ENCODE measurements at regions not wholly inside any gene's neighbourhood (a gene's known extent, or its start where the extent isn't known, plus 50 kb on each side); places are given as distances from the start of the nearest gene placed in this dataset.
A peak's percentile ranks its signal among the peaks of the same experiment; 100 is the strongest.

DNA sequence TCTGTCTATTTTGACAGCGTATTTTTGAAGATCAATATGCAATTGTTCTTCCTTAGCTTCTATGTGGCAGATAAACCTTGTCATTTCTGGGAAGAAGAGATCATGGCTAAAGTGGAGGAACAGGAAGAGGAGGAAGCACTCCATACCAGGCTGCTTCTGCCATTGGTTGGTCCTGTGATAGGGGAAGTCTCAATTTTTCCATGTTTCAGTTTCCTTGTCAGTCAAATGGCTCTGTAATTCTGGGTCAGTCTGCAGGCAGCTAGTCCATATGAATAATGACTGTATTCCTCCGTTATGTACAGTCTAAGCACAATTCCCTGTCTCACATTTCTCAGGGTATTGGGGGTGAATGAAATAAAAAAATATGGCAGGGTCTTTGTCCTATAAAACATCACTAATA, 277.6 kb upstream of the CXCR4 start:
- no peak for DNase-seq

DNA sequence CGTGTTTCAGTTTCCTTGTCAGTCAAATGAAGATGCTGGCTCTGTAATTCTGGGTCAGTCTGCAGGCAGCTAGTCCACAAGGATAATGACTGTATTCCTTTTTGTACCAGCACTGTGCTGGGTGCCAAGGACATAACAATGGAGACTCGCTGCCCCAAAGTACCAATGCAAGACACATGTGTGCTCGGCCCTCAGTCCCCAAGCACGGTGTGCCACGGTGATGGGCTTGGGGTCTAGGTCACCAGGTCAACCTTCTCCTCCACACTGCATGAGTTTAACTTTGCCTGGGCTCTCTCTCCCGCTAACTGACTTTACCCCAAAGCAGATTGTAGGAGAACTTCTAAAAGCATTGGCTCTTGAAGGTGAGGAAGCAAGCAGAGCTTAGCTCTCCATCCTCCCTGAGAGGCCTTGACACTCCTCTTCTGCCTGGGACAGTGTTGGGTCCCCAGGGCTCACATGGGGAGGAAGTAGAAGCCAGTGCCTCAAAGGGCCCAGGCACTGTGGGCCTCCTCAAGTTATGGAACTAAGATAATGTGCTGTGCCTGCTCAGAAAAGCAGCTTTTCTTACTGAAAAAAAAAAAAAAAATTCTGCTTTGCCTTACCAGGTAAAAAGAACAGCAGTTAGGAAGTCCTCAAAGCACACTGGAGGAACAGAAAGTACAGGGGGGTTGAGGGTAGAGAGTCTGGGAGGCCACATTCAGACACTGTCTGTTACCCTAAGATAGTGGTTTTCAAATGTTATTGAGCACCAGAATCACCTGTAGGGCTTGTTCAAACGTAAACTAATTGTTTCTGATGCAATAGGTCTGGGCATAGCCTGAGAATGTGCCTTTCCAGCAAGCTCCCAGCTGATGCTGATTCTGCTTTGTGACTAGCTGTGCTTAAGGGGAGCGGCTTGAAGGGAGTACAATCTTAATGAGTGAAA, 276.4 kb upstream of the CXCR4 start:
- no peak for DNase-seq

DNA sequence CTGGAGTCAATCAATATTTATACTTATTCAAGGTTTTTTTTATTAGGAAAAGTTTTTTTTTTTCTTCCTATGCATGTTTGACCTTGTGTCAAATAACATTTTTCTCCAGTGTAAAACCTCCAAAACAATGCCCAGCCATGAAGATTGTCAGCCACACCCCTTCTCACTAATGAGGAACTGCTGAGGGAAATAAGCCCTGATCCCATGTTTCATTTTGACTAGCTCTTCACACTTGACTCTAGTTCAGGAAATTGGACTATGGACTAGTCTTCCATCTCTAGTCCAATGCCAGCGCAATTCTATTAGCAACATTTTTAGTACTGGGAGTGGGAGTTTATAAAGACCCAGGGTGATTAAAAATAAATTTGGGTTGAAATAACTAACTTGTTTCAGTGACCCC, 275.6 kb upstream of the CXCR4 start:
- DNase-seq = no peak

DNA sequence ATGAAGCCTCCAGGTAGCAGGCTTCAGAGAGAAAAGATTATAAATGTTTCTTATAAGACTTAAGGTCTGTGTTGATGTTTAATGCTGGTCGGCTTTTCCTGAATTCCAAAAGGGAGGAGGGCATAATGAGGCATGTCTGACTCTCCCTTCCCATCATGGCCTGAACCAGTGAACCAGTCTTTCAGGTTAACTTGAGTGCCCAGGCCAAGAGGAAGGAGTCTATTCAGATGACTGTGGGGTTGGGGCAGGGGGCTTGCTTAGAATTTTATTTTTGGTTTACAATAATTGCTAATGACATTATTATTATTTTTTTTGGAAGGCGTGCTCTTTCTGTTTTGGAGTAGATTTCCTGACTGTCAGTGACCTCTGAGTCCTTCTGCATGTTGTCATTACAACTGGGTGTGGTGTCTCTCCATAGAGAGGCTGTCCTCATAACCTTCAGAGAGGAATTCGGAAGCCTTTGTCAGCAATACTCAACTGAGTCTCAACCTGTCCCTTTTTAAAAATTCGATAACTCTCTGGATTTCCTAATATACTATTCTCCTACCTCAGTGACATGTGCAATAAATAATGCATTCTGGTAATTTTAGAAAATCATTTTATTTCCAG, 275.1 kb upstream of the CXCR4 start:
- no peak for DNase-seq

DNA sequence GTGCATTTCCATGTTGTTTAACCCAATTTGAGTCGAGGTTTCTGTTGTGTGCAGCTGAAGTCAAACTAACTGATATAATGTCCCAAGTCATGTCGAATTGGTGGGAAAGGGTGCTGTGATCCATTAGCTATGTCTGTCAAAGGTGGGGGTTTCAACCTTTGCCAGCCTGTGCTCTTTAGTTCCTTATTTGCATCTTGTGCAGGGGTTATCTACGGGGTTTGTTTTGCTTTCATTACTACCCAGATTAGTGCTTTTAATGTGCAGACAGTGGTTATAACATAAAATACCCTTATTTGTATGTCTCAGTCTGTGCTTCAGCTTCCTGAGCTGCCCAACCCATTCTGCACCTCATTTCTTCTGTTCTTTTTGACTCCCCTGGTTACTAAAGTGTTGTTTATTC, 271.9 kb upstream of the CXCR4 start:
- DNase-seq = no peak

DNA sequence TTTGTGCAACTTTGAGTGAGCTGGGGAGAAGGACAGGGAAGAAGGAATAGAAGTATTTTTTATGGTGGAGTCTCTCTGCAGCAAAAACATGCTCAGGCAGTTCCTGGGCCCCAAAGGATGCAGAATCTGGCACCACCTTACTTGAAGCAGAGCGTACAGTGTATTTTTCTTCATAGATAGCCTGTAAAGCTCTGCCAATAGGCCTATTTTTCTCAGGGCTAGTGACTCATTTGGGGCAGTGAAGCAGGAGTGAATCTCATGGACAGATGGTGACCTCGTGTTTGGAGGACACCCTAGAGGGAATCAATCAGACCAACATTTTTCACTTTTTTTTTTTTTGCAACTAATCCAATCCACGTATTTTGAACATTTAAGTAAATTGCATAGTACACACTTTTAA, 268.1 kb upstream of the CXCR4 start:
- no peak for DNase-seq

DNA sequence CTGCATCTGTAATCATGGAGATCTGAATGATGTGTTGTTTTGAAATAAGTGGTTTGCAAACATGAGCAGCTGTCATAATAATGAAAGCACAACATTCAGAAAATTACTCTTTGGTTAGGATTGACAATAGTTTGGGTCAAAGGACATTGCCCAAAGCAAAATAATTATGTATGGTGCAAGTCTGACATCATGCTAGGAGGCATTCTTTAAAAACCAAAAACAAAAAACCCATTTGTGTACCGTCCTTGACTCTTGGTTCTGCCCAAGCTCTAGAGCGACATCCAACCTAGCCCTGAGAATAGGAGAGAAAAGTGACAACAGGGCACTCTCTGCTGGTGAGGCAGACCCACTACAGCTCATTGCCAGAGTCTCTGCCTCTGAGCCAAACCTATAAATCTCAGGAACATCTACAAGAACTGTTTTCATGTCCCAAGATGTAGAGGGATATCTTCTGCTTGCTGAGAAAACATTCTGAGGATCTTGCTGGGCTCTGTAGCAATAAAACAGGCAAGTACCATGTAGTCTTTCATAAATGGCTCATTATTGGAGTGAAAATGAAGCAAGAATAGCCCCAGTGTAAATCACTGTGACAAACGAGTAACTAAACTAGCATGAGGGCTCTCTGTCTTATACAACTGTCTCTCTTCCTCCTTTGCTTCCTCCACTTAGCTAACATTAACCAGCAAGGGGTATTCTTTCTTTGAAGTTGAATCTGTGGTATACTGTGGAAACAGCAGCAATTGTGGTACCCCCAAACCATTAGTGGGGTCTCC, 266.8 kb upstream of the CXCR4 start:
- DNase-seq = peak; percentile 77

DNA sequence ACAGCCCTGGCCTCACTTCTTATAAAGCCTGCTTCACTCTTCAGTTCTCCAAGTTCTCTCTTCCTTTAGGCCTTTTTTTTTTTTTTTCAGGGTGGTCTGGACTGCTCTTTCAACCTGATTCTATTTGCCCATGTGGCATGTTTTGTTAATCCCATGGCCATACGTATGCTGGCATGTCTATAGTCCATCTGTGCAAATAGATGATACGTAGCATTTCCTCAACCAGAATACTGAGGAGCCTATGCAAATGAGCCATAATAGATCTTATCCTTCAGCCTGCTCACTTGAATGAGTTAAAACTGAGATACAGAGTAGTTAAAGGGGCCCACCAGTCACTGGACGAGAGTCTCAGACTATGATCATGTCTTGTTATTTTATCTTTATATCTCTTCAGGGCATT, 265.2 kb upstream of the CXCR4 start:
- DNase-seq = no peak

DNA sequence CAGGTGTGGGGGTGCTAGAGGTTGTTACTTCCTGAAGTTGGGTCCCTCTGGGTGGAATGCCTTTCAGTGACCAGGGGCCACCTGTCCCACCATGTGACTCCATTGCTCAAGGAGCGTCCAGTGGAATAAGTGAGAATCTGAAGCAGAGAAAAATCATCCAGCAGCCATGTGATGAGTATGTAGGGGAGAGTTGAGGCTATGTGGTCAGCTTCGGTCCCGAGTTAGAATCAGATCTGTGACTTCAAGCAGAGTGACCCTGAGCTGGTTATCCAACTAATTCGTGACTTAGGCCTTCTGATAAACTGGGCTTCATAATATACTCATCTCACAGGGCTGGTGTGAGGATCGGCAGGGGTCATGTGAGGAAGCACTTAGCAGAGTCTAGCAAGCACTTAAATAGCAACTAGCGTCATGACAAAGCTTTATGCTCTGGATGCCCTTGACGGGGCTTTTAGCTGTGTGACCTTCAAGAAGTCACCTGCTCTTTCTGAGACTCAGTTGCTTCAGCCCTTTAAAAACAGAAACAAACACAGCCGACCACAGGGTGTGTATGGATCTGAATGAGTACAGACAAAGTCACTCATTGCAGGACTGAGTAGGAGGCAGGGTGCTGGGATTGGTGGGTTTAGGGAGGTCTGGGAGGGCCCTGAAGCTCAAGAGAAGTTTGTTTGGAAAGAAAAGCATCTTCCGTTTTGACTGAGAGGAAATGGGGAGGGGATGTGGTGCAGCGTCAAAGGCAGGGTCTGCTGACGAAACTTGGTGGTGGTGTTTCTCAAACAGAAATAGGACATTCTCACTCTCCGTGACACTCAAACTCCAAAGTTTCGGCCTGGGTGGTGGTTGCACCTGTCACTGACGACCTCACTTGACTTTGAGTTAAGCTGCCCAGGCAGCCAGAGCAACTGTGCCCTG, 264.0 kb upstream of the CXCR4 start:
- peak; percentile 80 for DNase-seq

DNA sequence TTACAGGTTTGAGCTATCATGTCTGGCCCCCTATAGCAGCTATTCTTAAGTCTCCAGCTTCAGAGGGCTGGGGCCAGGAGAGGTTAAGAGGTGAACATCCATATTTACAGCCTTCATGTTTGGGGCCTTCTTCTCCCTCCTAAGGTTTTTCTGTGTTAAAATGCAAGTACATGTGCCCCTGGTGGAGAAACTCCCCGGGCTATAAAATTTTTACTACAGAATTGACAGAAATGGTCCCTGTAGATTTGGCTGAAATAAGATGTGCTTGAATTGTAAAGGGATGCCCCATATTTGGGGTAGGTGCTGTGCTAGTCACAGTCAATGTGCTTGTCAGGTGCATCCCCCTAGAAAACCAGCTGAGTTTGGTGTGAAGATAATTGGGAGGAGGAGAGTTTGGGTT, 263.3 kb upstream of the CXCR4 start:
- DNase-seq = no peak

DNA sequence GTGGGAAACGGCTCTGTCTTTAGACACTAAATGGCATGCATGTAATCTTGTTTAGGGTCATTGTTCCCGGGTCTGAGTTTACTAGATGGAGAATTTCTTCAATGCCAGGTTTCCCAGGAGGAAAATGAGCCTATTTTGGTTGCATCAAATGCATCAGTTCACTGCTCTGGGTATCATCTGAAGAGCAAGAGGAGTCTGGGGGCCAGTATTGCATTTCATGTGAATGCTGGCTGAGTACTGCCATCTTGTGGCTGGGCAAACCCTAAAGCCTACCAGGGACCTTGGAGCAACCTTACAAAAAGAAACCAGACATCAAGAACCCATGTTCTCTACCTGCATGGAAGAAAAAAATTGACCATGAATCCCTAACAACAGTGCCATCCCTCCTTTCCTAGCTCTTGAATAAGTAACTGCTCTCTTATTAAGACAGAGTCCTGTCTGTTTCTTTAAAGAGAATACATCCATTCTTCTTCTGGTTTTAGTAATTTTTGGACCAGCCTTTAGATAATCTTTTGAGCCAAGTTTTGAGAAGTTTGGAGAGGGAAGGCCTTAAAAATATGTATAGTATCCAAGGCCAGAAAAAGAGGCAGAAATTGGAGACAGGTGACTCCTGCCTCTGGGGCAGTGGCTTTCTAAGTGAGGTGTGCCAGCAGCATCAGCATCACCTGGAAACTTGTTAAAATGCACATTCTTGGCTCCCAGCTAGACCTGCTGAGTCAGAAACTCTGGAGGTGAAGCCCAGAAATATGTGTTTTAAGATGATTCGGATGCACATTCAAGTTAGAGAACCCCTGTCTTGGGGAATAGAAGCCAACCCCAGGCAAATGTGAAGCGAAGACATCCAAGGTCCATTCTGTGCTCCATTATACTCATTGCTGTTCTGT, 261.0 kb upstream of the CXCR4 start:
- peak; percentile 81 for DNase-seq

DNA sequence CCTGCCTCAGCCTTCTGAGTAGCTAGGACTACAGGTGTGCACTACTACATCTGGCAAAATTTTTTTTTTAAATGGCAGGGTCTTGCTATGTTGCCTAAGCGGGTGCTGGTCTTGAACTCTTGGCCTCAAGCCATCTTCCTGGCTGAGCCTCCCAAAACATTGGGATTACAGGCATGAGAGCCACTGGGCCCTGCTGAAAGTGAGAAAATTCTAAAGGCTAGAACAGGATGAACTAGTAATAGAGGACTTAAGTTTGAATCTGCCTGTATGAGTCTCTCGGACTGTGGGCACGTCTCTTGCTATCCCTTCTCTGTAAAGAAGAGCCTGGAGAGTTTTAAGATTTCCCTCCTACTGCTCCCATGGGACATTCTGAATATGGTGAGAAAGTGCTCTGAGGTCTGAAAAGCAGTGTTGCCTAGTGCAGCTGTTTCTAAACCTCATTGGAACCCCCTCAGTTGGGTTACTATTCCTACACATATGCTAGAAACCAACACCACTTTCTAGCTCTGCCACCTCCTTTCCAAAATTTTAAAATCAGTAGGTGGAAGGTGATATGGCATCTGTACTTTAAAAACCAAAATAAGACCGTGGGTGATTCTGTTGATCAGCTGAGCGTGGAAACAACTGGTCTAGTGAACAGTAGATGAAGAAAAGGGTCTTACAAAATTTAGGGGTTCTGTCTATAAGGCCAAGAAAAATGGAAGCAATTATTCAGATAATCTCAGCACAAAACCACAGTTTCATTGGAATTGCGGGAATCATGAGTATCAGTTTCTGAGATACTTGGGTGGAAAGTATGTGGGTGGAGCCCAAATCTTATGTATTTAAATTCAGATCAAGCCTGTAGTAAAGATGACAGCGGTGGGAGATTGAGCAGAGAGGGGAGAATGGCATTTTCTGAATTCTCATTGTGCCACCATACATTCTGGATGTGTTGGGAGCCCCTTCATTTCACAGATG, 259.8 kb upstream of the CXCR4 start:
- no peak for DNase-seq

DNA sequence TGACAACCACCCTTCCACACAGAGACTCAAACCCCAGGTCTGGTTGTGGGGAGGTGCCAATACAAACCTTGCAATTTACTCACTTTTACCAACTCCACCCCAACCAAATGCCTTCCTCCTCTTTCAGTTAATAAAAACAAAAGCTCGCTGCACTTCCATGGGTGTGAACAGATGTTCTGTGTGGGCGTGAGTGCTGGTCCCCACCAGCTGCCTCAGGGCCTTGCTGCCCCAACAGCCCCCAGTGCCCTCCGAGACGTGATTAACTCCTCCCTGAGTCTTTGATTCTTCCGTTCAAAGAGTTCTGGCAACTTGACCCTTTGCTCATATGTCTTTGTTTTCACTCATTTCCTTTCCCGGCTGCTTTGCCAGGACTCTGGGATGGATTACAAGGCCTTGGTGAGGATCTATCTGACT, 258.9 kb upstream of the CXCR4 start:
- no peak for DNase-seq

DNA sequence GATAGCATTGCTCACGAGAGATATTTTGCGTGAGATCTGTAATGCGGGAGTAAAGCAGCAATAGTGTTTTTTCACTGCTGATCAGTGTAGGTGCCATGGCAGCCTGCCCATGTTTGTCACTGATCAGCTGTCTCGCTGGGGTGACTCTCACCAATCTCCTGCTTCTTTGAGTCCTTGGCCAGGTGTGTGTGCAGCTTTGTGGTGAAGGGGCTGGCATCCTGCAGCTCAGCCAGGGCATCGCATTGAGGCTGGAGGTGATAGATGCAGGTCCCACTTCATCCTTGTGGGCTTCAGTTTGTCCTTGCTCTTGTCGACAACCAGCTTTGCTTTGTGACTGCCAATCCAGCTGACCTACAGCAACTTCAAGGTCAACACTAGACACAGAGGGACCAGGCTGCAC, 258.3 kb upstream of the CXCR4 start:
- DNase-seq = peak; percentile 16

DNA sequence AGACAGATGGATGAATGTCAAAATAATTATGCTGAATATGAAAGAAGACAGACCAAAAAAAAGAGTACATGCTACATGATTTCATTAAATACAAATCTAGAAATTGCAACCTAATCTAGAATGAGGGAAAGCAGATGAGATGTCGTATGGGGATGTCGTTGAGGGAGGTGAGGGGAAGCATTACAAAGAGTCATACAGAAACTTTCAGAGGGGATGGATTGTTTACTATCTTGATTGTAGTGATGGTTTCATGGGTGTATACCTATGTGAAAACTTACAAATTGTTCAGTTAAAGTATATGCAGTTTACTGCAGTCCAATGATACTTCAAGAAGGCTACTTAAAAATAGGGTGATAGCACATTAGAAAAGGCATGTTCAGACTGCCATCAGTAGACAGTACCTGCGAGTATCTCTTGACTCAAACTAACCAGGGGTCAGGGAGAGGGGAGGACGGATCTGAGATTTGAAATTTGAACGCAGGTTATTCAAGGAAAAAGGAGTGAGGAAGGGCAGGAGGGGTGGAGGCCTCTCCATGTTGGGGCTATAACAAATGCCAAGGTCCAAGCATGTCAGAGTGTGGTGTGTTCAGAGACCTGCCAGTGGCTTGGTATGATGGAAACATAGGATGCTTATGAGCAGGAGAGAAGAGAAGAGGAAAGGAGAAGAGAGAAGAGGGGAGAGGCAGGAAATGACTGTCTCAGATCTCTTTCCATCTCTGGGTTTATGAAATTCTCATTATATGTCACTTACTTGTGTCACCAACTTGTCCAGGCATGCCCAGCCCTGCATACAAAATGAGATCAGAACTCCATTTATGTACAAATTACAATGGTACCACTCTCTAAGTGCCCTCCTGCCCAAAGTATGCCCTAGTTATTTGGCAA, 257.3 kb upstream of the CXCR4 start:
- DNase-seq = no peak

DNA sequence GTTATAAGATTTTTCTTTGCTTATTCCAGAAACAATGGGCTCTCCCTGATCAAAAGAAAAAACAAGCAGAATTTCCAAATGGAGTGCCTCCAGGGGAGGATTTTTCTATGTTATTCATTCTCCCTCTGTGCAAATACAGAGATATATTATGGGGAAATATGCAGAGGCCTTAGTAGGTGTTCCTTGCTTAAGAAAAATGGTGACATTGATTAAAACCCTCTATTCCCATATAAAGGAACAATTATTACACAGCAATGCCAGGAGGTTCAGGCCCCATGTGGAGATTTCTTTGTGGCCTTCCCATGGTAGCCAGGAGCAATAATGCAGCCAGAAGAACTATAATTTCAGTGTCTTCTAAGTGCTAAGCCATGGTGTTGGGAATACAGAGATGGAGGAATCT, 255.9 kb upstream of the CXCR4 start:
- DNase-seq = no peak

DNA sequence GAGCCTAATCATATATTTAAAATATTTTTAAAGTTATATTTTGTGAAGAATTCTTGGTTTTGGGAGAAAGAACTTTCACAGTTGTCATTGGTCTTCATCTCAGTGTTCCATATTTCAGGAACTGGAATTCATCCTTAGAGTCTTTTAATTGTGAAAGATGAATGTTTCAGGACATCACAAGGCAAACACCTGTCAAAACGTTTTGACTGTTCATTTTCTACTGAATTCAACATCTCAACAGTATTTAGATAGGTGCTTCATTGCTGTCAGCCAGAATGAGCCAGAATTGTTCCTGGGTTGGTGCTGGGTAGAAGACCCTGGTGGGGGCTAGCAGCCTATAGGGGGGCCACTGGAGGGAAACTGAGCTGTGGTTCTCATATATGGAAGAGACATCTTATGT, 255.1 kb upstream of the CXCR4 start:
- DNase-seq = no peak

DNA sequence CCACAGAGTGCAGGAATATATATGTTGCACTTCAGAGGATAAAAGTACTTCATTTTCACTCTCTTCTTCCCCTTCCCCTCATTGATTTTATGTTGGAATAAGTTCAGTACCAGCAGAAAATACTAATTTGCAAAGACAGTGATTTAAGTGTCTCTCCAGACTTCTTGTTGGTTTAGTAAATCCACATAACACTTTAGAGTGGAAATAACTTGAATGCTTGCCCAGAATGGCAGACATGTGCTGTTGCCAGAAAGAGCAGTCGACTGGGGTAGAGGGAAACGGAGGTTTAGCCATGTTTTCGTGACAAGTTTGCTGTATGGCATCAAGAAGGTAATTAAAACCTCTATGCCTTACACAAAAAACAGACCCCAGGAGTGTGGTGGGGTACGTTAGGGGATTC, 246.0 kb upstream of the CXCR4 start:
- DNase-seq = no peak

DNA sequence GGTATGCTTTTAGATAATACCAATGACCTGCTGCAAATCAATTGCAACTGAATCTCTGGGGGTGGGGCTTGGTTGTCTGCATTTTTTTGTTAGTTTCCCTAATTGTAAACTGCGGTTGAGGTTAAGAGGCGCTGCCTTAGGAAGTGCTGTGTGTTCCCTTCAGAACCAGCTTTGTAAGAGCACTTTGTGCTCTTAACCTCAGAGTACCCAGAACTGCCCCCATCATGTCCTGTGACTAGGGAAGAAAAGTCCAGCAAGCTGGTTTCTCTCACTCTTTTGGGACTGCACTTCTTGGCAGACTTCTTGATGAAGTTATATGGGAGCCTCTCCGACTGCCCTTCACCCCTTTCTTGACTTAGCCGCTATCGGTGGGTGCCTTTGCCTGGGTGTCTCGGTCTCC, 245.5 kb upstream of the CXCR4 start:
- DNase-seq = no peak
